ENCODE measurements at regions not wholly inside any gene's neighbourhood (a gene's known extent, or its start where the extent isn't known, plus 50 kb on each side); places are given as distances from the start of the nearest gene placed in this dataset.

- ATAC-seq (no peak), DNase-seq (ENCODE audit: low read depth, low spot score) (no peak)
- no peak overlapping the region for H2AFZ ChIP-seq (ENCODE audit: low read depth, low read length, poor library complexity, severe bottlenecking)
- no peaks in the 10 kb centered on the region for H3K4me1 ChIP-seq (ENCODE audit: control insufficient read depth in 1 of 2, insufficient read depth in 2 of 2, low read length in 2 of 2)
- no peak overlapping the region for H3K27ac ChIP-seq (ENCODE audit: low read depth, low read length)
- ChIA-PET POLR2A (no interaction called here), RAD21 (ENCODE audit: low non-redundant PET in 1 of 2, low total read pairs in 2 of 2, uncharacterized antibody in 2 of 2, unreplicated experiment in 2 of 2) (no interaction called here), CTCF (no interaction called here)
- intact Hi-C loops (cut with micrococcal nuclease) = no loop called here
- no peaks in the 10 kb centered on the region for H3K36me3 ChIP-seq (ENCODE audit: control insufficient read depth in 1 of 2, insufficient read depth in 2 of 2, low read length in 2 of 2)
- BruUV-seq (replicated peaks) = no TSS peak
- H3K27me3 ChIP-seq (ENCODE audit: insufficient read depth, low read length) = no peaks in the 10 kb centered on the region
- H4K20me1 ChIP-seq (ENCODE audit: insufficient read depth) = no peaks in the 10 kb centered on the region
- no peak for TF ChIP-seq CBX3 (IDR thresholded peaks at IDR 0.05; ENCODE audit: low read depth)
- TF ChIP-seq ZBTB33 (IDR thresholded peaks at IDR 0.05; ENCODE audit: extremely low read depth, insufficient replicate concordance, low read length) = no peak
- TF ChIP-seq ATF3 (IDR thresholded peaks at IDR 0.05) = no peak
- H3K9ac ChIP-seq (ENCODE audit: low read length) = no peak overlapping the region
- H3K9me2 ChIP-seq (ENCODE audit: insufficient read depth) = no peaks in the 10 kb centered on the region
- H3K9me3 ChIP-seq (ENCODE audit: control insufficient read depth in 1 of 2, insufficient read depth in 1 of 2, low read depth in 1 of 2, low read length in 2 of 2) = peaks cover 3 to 38% of the 10 kb centered on the region in 2 experiments; a peak in 3 of 4 replicates
- no peak overlapping the region for H3K4me3 ChIP-seq (replicated peaks in 1 of 2; ENCODE audit: low read depth in 1 of 2, low read length in 2 of 2)
- no peak overlapping the region for H3K4me2 ChIP-seq (ENCODE audit: low read length)
- no peaks in the 10 kb centered on the region for H3K79me2 ChIP-seq (ENCODE audit: insufficient read depth, low read length)
Measured at GRCh38 chr18:73594749-73595148, 552.9 kb downstream of the FBXO15 start.

GRCh38 chr18:73593207-73593606 lies 554.4 kb downstream of the FBXO15 start:
- CTCF ChIA-PET = no interaction called here
- RAD21 ChIA-PET (ENCODE audit: low non-redundant PET in 1 of 2, low total read pairs in 2 of 2, uncharacterized antibody in 2 of 2, unreplicated experiment in 2 of 2) = no interaction called here
- H3K27ac ChIP-seq (ENCODE audit: low read depth, low read length) = no peak overlapping the region
- no peak overlapping the region for H3K9ac ChIP-seq (ENCODE audit: low read length)
- POLR2A ChIA-PET = no interaction called here
- intact Hi-C loops (cut with micrococcal nuclease) = no loop called here
- H3K4me3 ChIP-seq (replicated peaks in 1 of 2; ENCODE audit: low read depth in 1 of 2, low read length in 2 of 2) = no peak overlapping the region
- no peaks in the 10 kb centered on the region for H3K4me1 ChIP-seq (ENCODE audit: control insufficient read depth in 1 of 2, insufficient read depth in 2 of 2, low read length in 2 of 2)
- no peaks in the 10 kb centered on the region for H3K36me3 ChIP-seq (ENCODE audit: control insufficient read depth in 1 of 2, insufficient read depth in 2 of 2, low read length in 2 of 2)
- no peak overlapping the region for H3K4me2 ChIP-seq (ENCODE audit: low read length)
- no peak overlapping the region for H2AFZ ChIP-seq (ENCODE audit: low read depth, low read length, poor library complexity, severe bottlenecking)
- peaks cover 0 to 37% of the 10 kb centered on the region in 2 experiments; a peak in 3 of 4 replicates for H3K9me3 ChIP-seq (ENCODE audit: control insufficient read depth in 1 of 2, insufficient read depth in 1 of 2, low read depth in 1 of 2, low read length in 2 of 2)
- no peaks in the 10 kb centered on the region for H3K79me2 ChIP-seq (ENCODE audit: insufficient read depth, low read length)
- no peak for TF ChIP-seq ATF3 (IDR thresholded peaks at IDR 0.05)
- BruUV-seq (replicated peaks) = no TSS peak
- no peak for DNase-seq (ENCODE audit: low read depth, low spot score)
- no peak for ATAC-seq
- no peaks in the 10 kb centered on the region for H3K9me2 ChIP-seq (ENCODE audit: insufficient read depth)
- no peaks in the 10 kb centered on the region for H4K20me1 ChIP-seq (ENCODE audit: insufficient read depth)
- no peaks in the 10 kb centered on the region for H3K27me3 ChIP-seq (ENCODE audit: insufficient read depth, low read length)
